Kidney (tissue), 13 donors: ENCODE measurements at regions not wholly inside any gene's neighbourhood (a gene's known extent, or its start where the extent isn't known, plus 50 kb on each side); places are given as distances from the start of the nearest gene placed in this dataset.

Source experiments
- DNase-seq, 5 donors: peaks; one replicate each; pipeline ENCODE4 v3.0.0-alpha.2; 2013 to 2020
- FAIRE-seq: peaks from 2 replicates; lab custom pipeline; 2012; peaks lifted over from hg19 to GRCh38; lab: Jason Lieb, UNC
- H3K27ac ChIP-seq, 2 donors: one replicate each; pipeline ENCODE4 v1.7.0; 2013; ENCODE audit warnings: low read depth in 2 of 2, low read length in 2 of 2, inconsistent platforms in 1 of 2
- H3K27me3 ChIP-seq: one replicate; pipeline ENCODE4 v1.7.1; 2013; ENCODE audit warnings: low read length, inconsistent platforms; ENCODE audit not compliant: control insufficient read depth, insufficient read depth
- H3K36me3 ChIP-seq, 3 donors: one replicate each; pipeline versions ENCODE4 v1.7.0 to v1.7.1; 2013; ENCODE audit warnings: low read length in 3 of 3, control low read depth in 1 of 3, inconsistent platforms in 1 of 3; ENCODE audit not compliant: insufficient read depth in 3 of 3, control insufficient read depth in 2 of 3
- H3K4me1 ChIP-seq, 3 donors: one replicate each; pipeline versions ENCODE4 v1.7.0 to v1.7.1; 2013; ENCODE audit warnings: low read length in 3 of 3, inconsistent platforms in 1 of 3, low read depth in 1 of 3; ENCODE audit not compliant: control insufficient read depth in 2 of 3, insufficient read depth in 2 of 3
- H3K4me3 ChIP-seq, 3 donors: one replicate each; pipeline versions ENCODE4 v1.7.0 to v1.8.1; 2013; ENCODE audit warnings: low read length in 3 of 3, control low read depth in 1 of 3, inconsistent platforms in 1 of 3
- H3K9ac ChIP-seq, 3 donors: one replicate each; pipeline versions ENCODE4 v1.7.0 to v1.7.1; 2013; ENCODE audit warnings: low read length in 3 of 3, control low read depth in 1 of 3, inconsistent platforms in 1 of 3
- H3K9me3 ChIP-seq, 3 donors: one replicate each; pipeline versions ENCODE4 v1.7.0 to v1.7.1; 2013; ENCODE audit warnings: low read length in 3 of 3, control low read depth in 1 of 3, inconsistent platforms in 1 of 3; ENCODE audit not compliant: control insufficient read depth in 2 of 3, insufficient read depth in 1 of 3
- intact Hi-C: fragments of 100-400 bp; cut with DNase I; formaldehyde crosslinking; loops from one replicate; pipeline ENCODE4 v1.11.1; 2022
- TF ChIP-seq, protein P1 (sequence below): IDR thresholded peaks from 3 replicates; pipeline ENCODE4 v1.5.1; 2012; ENCODE audit warnings: mild to moderate bottlenecking, moderate library complexity, borderline replicate concordance; ENCODE audit not compliant: insufficient read depth; ENCODE audit errors: extremely low read depth
- donor health status: control.
- donor health status: control.
- donor health status: control.
- donor health status: control.
- donor health status: control.
- donor health status: DM: yes; HTN: yes; CAD: no.
- donor health status: Normal renal cell carcinoma (clear cell type).

DNA sequence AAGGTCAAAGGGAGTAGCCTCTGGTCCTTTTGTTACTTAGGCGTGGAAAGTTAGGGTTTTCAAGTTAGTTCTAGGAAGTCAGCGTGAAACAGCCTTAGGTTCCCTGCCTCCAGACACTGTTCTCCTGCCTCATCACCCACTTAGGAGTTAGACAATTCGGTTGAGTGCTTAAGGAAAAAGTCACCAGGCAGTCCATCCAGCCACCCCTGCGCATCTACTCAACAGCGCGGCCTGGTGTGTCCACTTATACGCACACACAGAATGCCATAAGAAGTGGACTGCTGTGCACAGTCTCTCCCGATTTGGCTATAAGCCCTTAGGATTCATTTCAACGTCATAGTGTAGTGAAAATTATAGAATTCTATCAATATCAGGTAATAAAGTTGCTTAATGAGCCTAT lies 470.8 kb upstream of the TNP1 start:
- TF ChIP-seq, protein P1, sequence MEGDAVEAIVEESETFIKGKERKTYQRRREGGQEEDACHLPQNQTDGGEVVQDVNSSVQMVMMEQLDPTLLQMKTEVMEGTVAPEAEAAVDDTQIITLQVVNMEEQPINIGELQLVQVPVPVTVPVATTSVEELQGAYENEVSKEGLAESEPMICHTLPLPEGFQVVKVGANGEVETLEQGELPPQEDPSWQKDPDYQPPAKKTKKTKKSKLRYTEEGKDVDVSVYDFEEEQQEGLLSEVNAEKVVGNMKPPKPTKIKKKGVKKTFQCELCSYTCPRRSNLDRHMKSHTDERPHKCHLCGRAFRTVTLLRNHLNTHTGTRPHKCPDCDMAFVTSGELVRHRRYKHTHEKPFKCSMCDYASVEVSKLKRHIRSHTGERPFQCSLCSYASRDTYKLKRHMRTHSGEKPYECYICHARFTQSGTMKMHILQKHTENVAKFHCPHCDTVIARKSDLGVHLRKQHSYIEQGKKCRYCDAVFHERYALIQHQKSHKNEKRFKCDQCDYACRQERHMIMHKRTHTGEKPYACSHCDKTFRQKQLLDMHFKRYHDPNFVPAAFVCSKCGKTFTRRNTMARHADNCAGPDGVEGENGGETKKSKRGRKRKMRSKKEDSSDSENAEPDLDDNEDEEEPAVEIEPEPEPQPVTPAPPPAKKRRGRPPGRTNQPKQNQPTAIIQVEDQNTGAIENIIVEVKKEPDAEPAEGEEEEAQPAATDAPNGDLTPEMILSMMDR, result no peak
- Histone ChIP-seq H3K9ac (no peak overlapping the region), H3K36me3 (no peaks in the 10 kb centered on the region), H3K9me3 (no peaks in the 10 kb centered on the region), H3K27ac (peak overlapping the region in 1 of 2 donors; percentile 20), H3K27me3 (no peaks in the 10 kb centered on the region), H3K4me1 (peaks cover 7 to 13% (median 10%) of the 10 kb centered on the region in 3 donors), H3K4me3 (no peak overlapping the region)
- FAIRE-seq, result no peak
- intact Hi-C loops, result no loop called here
- no peak for DNase-seq

DNA sequence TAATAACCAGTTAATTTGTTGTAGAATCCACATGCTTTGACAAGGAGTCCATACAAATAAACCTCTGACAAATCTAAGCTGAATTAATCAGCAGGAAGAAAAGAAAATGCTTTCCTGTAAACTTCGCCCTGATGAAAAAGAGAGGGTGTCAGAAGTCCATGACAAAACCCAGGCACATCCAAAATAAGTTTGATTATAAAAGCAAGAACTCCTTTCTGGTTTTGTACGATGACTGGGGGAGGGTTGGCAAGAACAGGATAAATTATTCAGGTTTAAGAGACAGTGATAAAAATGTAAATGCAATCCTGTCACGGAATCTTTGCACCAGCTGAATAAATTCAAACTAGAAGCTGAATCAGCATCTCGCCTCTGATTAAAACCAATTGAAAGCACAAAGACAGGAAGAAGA lies 469.2 kb upstream of the TNP1 start:
- H3K4me1 ChIP-seq, result peaks cover 7 to 13% (median 10%) of the 10 kb centered on the region in 3 donors
- H3K9ac ChIP-seq, result no peak overlapping the region
- H3K27ac ChIP-seq, result no peak overlapping the region
- FAIRE-seq (no peak), DNase-seq (peak in 1 of 5 donors; percentile 50)
- H3K36me3 ChIP-seq, result no peaks in the 10 kb centered on the region
- no peaks in the 10 kb centered on the region for H3K9me3 ChIP-seq
- H3K27me3 ChIP-seq, result no peaks in the 10 kb centered on the region
- intact Hi-C loops, result no loop called here
- no peak overlapping the region for H3K4me3 ChIP-seq
- TF ChIP-seq, protein P1, result no peak

DNA sequence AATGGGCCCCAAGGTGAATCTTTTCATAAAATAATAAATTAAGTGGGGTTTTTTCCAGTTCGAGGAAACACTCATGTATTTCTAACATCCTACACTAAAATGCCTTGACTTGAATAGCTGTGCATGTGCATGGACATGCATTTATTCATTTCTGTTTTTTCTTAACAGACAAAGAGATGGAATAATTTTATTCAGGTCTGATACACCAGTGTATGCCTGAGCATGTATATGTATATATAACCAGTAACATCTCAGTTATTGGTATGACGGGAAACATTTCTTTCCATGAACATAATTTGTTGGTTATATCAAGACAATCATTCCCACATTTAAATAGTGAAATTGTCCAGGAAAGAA lies 468.7 kb upstream of the TNP1 start:
- Histone ChIP-seq H3K4me1 (peaks cover 7 to 13% (median 10%) of the 10 kb centered on the region in 3 donors), H3K9ac (no peak overlapping the region), H3K4me3 (no peak overlapping the region), H3K9me3 (no peaks in the 10 kb centered on the region), H3K27ac (no peak overlapping the region), H3K36me3 (no peaks in the 10 kb centered on the region), H3K27me3 (no peaks in the 10 kb centered on the region)
- TF ChIP-seq, protein P1, result no peak
- no peak for FAIRE-seq
- no peak for DNase-seq
- intact Hi-C loops, result no loop called here
